Thoracic aorta (tissue), 2 donors: ENCODE measurements at regions not wholly inside any gene's neighbourhood (a gene's known extent, or its start where the extent isn't known, plus 50 kb on each side); places are given as distances from the start of the nearest gene placed in this dataset.

ENCODE experiments used
- ATAC-seq: fragments of 150-250 bp; one replicate; pipeline ENCODE4 v1.8.0; 2017; ENCODE audit warnings: low read depth; ENCODE audit not compliant: insufficient number of reproducible peaks, low FRiP score
- DNase-seq: peaks from one replicate; pipeline ENCODE4 v3.0.0-alpha.2; 2020; ENCODE audit warnings: low spot score
- H3K27ac ChIP-seq, 2 donors: fragments of 200-600 bp; sonication (generic); 1 replicate in 1 of 2; 2 replicates in 1 of 2; pipeline ENCODE4 v1.5.1; 2016; ENCODE audit warnings: mild to moderate bottlenecking in 2 of 2, moderate library complexity in 2 of 2
- H3K27me3 ChIP-seq: fragments of 200-600 bp; sonication (generic); replicated peaks from 2 replicates; pipeline ENCODE4 v1.6.0; 2016; ENCODE audit warnings: mild to moderate bottlenecking; ENCODE audit not compliant: insufficient read depth
- H3K36me3 ChIP-seq: fragments of 200-600 bp; sonication (generic); one replicate; pipeline ENCODE4 v1.5.1; 2016
- H3K4me1 ChIP-seq, 2 donors: fragments of 200-600 bp; sonication (generic); 1 replicate in 1 of 2; 2 replicates in 1 of 2; pipeline versions ENCODE4 v1.5.1 to v1.6.0; 2016; ENCODE audit warnings: low read depth in 2 of 2, mild to moderate bottlenecking in 1 of 2; ENCODE audit not compliant: control insufficient read depth in 1 of 2
- H3K4me3 ChIP-seq: fragments of 200-600 bp; sonication (generic); 2 replicates; pipeline ENCODE4 v1.5.1; 2016; ENCODE audit warnings: mild to moderate bottlenecking
- H3K9me3 ChIP-seq: fragments of 200-600 bp; sonication (generic); 2 replicates; pipeline ENCODE4 v1.5.1; 2016
- TF ChIP-seq, protein P1 (sequence below): fragments of 200-600 bp; sonication (generic); IDR thresholded peaks from one replicate; pipeline ENCODE4 v1.5.1; 2019; ENCODE audit warnings: antibody characterized with exemption

DNA sequence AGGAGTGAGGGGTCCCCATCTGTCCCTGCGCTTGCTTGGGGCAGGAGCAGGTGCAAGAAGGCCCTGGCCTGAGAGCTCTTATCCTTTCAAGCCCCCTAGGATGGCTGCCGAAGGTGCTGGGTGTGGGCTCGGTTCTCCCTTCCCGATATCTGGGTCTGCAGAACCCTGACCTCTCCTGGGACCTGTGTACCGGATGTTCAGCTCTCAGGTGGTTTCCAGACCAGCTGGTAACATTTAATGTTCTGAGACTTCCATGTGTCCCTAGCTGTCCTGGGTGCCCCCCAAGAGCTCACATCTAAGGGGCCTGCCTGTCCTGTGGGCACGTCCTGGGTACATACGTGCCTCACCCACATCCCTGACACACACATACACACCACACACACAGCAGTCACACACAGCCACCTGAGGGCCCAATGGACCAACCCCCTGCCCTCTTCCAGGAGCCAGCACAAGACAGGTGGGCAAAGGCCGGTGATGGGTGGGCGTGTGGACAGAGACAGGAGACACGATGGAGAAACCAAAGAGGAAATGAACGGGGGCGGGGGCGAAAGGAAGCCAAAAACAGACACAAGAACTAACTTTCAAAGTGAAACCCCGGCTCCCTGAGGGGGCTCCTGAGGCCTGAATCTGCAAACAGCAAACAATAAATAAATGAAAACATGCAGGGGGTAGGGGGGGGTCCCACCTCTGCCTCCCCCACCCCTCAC lies 124.3 kb downstream of the PTPRS start:
- Histone ChIP-seq H3K27me3 (no peaks in the 10 kb centered on the region), H3K36me3 (peaks cover 72% of the 10 kb centered on the region), H3K27ac (no peak overlapping the region), H3K9me3 (no peaks in the 10 kb centered on the region), H3K4me1 (no peaks in the 10 kb centered on the region), H3K4me3 (no peak overlapping the region)
- DNase-seq: no peak
- ATAC-seq: no peak
- TF ChIP-seq, protein P1, sequence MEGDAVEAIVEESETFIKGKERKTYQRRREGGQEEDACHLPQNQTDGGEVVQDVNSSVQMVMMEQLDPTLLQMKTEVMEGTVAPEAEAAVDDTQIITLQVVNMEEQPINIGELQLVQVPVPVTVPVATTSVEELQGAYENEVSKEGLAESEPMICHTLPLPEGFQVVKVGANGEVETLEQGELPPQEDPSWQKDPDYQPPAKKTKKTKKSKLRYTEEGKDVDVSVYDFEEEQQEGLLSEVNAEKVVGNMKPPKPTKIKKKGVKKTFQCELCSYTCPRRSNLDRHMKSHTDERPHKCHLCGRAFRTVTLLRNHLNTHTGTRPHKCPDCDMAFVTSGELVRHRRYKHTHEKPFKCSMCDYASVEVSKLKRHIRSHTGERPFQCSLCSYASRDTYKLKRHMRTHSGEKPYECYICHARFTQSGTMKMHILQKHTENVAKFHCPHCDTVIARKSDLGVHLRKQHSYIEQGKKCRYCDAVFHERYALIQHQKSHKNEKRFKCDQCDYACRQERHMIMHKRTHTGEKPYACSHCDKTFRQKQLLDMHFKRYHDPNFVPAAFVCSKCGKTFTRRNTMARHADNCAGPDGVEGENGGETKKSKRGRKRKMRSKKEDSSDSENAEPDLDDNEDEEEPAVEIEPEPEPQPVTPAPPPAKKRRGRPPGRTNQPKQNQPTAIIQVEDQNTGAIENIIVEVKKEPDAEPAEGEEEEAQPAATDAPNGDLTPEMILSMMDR: no peak

DNA sequence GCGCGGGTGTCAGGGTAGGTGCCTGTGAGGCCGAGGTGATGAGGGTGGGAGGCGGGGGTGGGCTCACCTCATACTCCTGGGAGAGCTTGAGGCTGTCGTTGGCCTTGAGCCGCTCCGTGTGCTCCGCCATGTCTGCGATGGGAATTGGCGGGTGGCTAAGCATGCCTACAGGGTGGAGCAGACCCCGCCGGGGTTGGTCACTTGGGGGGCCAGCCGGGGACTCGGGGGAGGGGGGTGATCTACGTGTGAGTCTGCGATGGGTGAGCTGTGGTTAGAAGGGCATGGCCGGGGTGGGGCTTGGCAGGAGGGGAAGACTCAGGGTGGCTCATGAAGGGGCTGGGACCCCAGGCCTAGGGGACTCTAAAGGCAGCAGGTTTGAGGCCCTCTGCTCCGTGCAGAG lies 125.2 kb downstream of the PTPRS start:
- no peak for DNase-seq
- TF ChIP-seq, protein P1: no peak
- no peaks in the 10 kb centered on the region for H3K9me3 ChIP-seq
- no peaks in the 10 kb centered on the region for H3K4me1 ChIP-seq
- no peaks in the 10 kb centered on the region for H3K27me3 ChIP-seq
- no peak overlapping the region for H3K27ac ChIP-seq
- no peak for ATAC-seq
- peaks cover 72% of the 10 kb centered on the region for H3K36me3 ChIP-seq
- H3K4me3 ChIP-seq: no peak overlapping the region

DNA sequence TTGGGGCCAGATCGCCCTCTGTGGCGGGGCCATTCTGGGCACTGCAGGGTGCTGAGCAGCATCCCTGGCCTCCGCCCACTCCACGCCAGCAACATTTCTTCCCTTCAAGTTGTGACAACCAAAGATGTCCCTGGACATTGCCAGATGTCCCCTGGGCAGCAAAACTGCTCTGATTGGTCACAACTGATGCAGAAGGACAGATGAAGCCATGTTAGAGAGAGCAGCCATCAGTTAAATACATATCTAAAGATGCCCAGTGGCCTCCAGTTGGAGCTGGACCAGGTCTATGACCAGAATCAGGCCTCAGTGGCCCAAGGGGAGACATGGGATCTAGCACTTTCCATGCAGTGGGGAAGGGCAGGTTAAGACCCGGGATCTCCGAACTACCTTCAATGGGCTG lies 125.7 kb downstream of the PTPRS start:
- TF ChIP-seq, protein P1: no peak
- Histone ChIP-seq H3K4me3 (no peak overlapping the region), H3K36me3 (peaks cover 71% of the 10 kb centered on the region), H3K4me1 (no peaks in the 10 kb centered on the region), H3K27me3 (no peaks in the 10 kb centered on the region), H3K9me3 (no peaks in the 10 kb centered on the region), H3K27ac (no peak overlapping the region)
- ATAC-seq (no peak), DNase-seq (no peak)

DNA sequence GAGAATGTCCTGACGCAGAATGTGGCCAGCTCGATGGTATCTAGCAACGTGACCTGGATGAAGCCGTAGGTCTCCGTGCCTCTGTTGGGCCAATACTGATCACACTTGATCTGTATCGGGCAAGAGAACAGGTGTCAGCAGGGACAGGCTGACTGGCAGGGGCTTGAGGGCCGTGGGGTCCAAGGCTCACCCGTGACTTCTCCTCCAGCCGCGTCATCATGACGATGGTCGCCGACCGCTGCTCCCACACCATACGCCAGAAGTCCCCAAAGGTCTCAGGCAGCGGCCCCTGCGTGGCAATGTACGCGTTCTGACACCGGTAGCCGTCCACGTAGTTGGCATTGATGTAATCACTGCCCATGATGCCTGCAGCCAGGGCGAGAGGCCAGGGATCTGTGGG lies 126.2 kb downstream of the PTPRS start:
- TF ChIP-seq, protein P1: no peak
- H3K4me3 ChIP-seq: no peak overlapping the region
- DNase-seq (no peak), ATAC-seq (no peak)
- no peaks in the 10 kb centered on the region for H3K9me3 ChIP-seq
- H3K27me3 ChIP-seq: no peaks in the 10 kb centered on the region
- no peaks in the 10 kb centered on the region for H3K4me1 ChIP-seq
- H3K27ac ChIP-seq: no peak overlapping the region
- peaks cover 68% of the 10 kb centered on the region for H3K36me3 ChIP-seq

DNA sequence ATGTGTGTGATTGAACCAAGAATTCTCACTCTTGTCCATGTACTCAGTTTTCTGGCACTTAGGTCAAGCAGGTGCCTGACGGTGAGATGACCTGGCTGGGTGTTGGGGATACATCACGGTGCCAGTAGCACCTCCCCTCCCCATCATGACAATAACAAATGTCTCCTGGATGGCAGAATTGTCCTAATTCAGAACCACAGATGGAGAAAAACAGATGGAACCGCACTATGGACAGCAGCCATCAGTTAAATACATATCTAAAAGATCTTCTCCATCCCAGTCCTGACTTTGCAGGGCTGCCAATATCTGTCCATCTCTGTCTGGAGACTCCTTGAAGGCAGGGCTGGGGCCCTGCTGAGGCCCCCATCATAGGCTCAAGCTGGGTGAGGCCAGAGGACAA lies 126.9 kb downstream of the PTPRS start:
- no peak for DNase-seq
- peaks cover 62% of the 10 kb centered on the region for H3K36me3 ChIP-seq
- H3K4me3 ChIP-seq: no peak overlapping the region
- H3K9me3 ChIP-seq: no peaks in the 10 kb centered on the region
- no peak for ATAC-seq
- TF ChIP-seq, protein P1: no peak
- no peak overlapping the region for H3K27ac ChIP-seq
- no peaks in the 10 kb centered on the region for H3K4me1 ChIP-seq
- H3K27me3 ChIP-seq: no peaks in the 10 kb centered on the region
